Neural crest cell (in vitro differentiated cells): ENCODE measurements at regions not wholly inside any gene's neighbourhood (a gene's known extent, or its start where the extent isn't known, plus 50 kb on each side); places are given as distances from the start of the nearest gene placed in this dataset.

Experiments
- DNase-seq: peaks from one replicate; pipeline ENCODE4 v3.0.0; 2021; ENCODE audit warnings: low read depth, mixed read lengths, low spot score
- H3K27ac Mint-ChIP-seq: one replicate; pipeline ENCODE4 v1.8.0; 2021; ENCODE audit warnings: mild to moderate bottlenecking, mixed read lengths; ENCODE audit not compliant: unreplicated experiment
- H3K27me3 Mint-ChIP-seq: 2 replicates; pipeline ENCODE4 v1.8.0; 2021; ENCODE audit warnings: low read depth, mild to moderate bottlenecking, mixed read lengths
- H3K36me3 Mint-ChIP-seq: 2 replicates; pipeline ENCODE4 v1.8.0; 2021; ENCODE audit warnings: low read depth, mild to moderate bottlenecking, mixed read lengths
- H3K4me1 Mint-ChIP-seq: 2 replicates; pipeline ENCODE4 v1.8.0; 2021; ENCODE audit warnings: mixed read lengths
- H3K4me3 Mint-ChIP-seq: one replicate; pipeline ENCODE4 v1.8.0; 2021; ENCODE audit warnings: mild to moderate bottlenecking, mixed read lengths
- H3K9me3 Mint-ChIP-seq: 2 replicates; pipeline ENCODE4 v1.8.0; 2021; ENCODE audit warnings: mixed read lengths
- CTCF ChIP-seq: fragments of 200-600 bp; sonication (generic); conservative IDR thresholded peaks from 2 replicates; pipeline ENCODE4 v1.5.0; 2021; ENCODE audit warnings: antibody characterized with exemption, mild to moderate bottlenecking

GRCh38 chr2:38436227-38436664 is 59.2 kb upstream of the ATL2 start:
- DNase-seq, result no peak
- no peak for TF ChIP-seq CTCF
- no peak overlapping the region for H3K27ac Mint-ChIP-seq
- H3K4me1 Mint-ChIP-seq, result peaks cover 42% of the 10 kb centered on the region
- no peak overlapping the region for H3K4me3 Mint-ChIP-seq
- no peaks in the 10 kb centered on the region for H3K27me3 Mint-ChIP-seq
- H3K9me3 Mint-ChIP-seq, result peaks cover 3% of the 10 kb centered on the region
- H3K36me3 Mint-ChIP-seq, result no peaks in the 10 kb centered on the region

- no peak overlapping the region for H3K4me3 Mint-ChIP-seq
- H3K36me3 Mint-ChIP-seq, result no peaks in the 10 kb centered on the region
- peaks cover 47% of the 10 kb centered on the region for H3K4me1 Mint-ChIP-seq
- no peak for TF ChIP-seq CTCF
- no peaks in the 10 kb centered on the region for H3K27me3 Mint-ChIP-seq
- H3K9me3 Mint-ChIP-seq, result peaks cover 3% of the 10 kb centered on the region
- no peak overlapping the region for H3K27ac Mint-ChIP-seq
- no peak for DNase-seq
Measured at GRCh38 chr2:38435775-38436174, 58.7 kb upstream of the ATL2 start.

- Mint-ChIP-seq H3K4me1 (peaks cover 51% of the 10 kb centered on the region), H3K9me3 (peaks cover 3% of the 10 kb centered on the region), H3K36me3 (no peaks in the 10 kb centered on the region), H3K27me3 (peaks cover 3% of the 10 kb centered on the region), H3K27ac (no peak overlapping the region), H3K4me3 (no peak overlapping the region)
- DNase-seq, result no peak
- TF ChIP-seq CTCF, result no peak
Measured at GRCh38 chr2:38434595-38434994, 57.5 kb upstream of the ATL2 start.

- no peak for DNase-seq
- H3K4me3 Mint-ChIP-seq, result no peak overlapping the region
- H3K27ac Mint-ChIP-seq, result no peak overlapping the region
- H3K4me1 Mint-ChIP-seq, result peaks cover 41% of the 10 kb centered on the region
- no peaks in the 10 kb centered on the region for H3K36me3 Mint-ChIP-seq
- peaks cover 3% of the 10 kb centered on the region for H3K27me3 Mint-ChIP-seq
- H3K9me3 Mint-ChIP-seq, result peaks cover 3% of the 10 kb centered on the region
- TF ChIP-seq CTCF, result no peak
Measured at GRCh38 chr2:38433607-38433975, 56.5 kb upstream of the ATL2 start.

- TF ChIP-seq CTCF, result no peak
- H3K27ac Mint-ChIP-seq, result no peak overlapping the region
- peaks cover 3% of the 10 kb centered on the region for H3K9me3 Mint-ChIP-seq
- DNase-seq, result no peak
- no peak overlapping the region for H3K4me3 Mint-ChIP-seq
- H3K27me3 Mint-ChIP-seq, result peaks cover 3% of the 10 kb centered on the region
- no peaks in the 10 kb centered on the region for H3K36me3 Mint-ChIP-seq
- H3K4me1 Mint-ChIP-seq, result peaks cover 35% of the 10 kb centered on the region
Measured at GRCh38 chr2:38432820-38433606, 55.9 kb upstream of the ATL2 start.
